Common myeloid progenitor, CD34-positive (primary cell): ENCODE measurements at regions not wholly inside any gene's neighbourhood (a gene's known extent, or its start where the extent isn't known, plus 50 kb on each side); places are given as distances from the start of the nearest gene placed in this dataset.

Source experiments
- CTCF ChIA-PET: fragments of 350-600 bp; sonication (Branson Sonifier 250); formaldehyde crosslinking; loops from one replicate; lab custom pipeline; 2021; ENCODE audit warnings: antibody characterized with exemption; lab: Charles Lee
- POLR2A ChIA-PET: fragments of 350-600 bp; sonication (Branson Sonifier 250); formaldehyde crosslinking; loops from one replicate; lab custom pipeline; 2021; ENCODE audit warnings: antibody characterized with exemption; lab: Charles Lee
- DNase-seq, 3 donors: peaks; one replicate each; pipeline versions ENCODE4 v3.0.0 to v3.0.0-alpha.2; 2013
- H3K27ac ChIP-seq, 2 experiments: 1 replicate in 1 of 2; 2 replicates in 1 of 2; pipeline ENCODE4 v1.7.0; 2013; ENCODE audit warnings: inconsistent platforms in 2 of 2, low read length in 2 of 2, mild to moderate bottlenecking in 2 of 2, low read depth in 1 of 2, moderate library complexity in 1 of 2; ENCODE audit not compliant: severe bottlenecking in 2 of 2, insufficient read depth in 1 of 2, poor library complexity in 1 of 2
- H3K27me3 ChIP-seq, 5 experiments: replicated peaks in 2 of 5; 1 replicate in 3 of 5; 2 replicates in 2 of 5; pipeline versions ENCODE4 v1.6.1 to v1.7.0; 2013; ENCODE audit warnings: low read length in 4 of 5, mild to moderate bottlenecking in 2 of 5, moderate library complexity in 2 of 5, inconsistent platforms in 1 of 5; ENCODE audit not compliant: insufficient read depth in 5 of 5, control insufficient read depth in 4 of 5
- H3K36me3 ChIP-seq, 4 experiments: 1 replicate in 2 of 4; 2 replicates in 2 of 4; pipeline versions ENCODE4 v1.6.1 to v1.7.0; 2013; ENCODE audit warnings: low read length in 3 of 4, control low read depth in 1 of 4, mild to moderate bottlenecking in 1 of 4; ENCODE audit not compliant: control insufficient read depth in 4 of 4, insufficient read depth in 4 of 4
- H3K4me1 ChIP-seq, 4 experiments: 1 replicate in 3 of 4; 2 replicates in 1 of 4; pipeline versions ENCODE4 v1.6.1 to v1.7.1; 2013; ENCODE audit warnings: low read length in 3 of 4, mild to moderate bottlenecking in 3 of 4, control low read depth in 1 of 4, inconsistent platforms in 1 of 4, moderate library complexity in 1 of 4; ENCODE audit not compliant: control insufficient read depth in 4 of 4, insufficient read depth in 4 of 4; ENCODE audit errors: control extremely low read depth in 1 of 4
- H3K4me3 ChIP-seq, 7 experiments: 1 replicate in 4 of 7; 2 replicates in 3 of 7; pipeline versions ENCODE4 v1.5.1 to v1.7.0; 2013; ENCODE audit warnings: mild to moderate bottlenecking in 7 of 7, low read length in 6 of 7, moderate library complexity in 6 of 7, inconsistent platforms in 2 of 7, low read depth in 2 of 7, control low read depth in 1 of 7; ENCODE audit not compliant: insufficient read depth in 4 of 7, control insufficient read depth in 1 of 7; ENCODE audit errors: extremely low read depth in 1 of 7
- H3K9me3 ChIP-seq, 5 experiments: 1 replicate in 4 of 5; 2 replicates in 1 of 5; pipeline versions ENCODE4 v1.6.1 to v1.7.1; 2013; ENCODE audit warnings: low read length in 4 of 5, mild to moderate bottlenecking in 2 of 5, inconsistent platforms in 1 of 5, low read depth in 1 of 5, moderate library complexity in 1 of 5; ENCODE audit not compliant: control insufficient read depth in 4 of 5, insufficient read depth in 2 of 5; ENCODE audit errors: control extremely low read depth in 1 of 5
- WGBS: methylation state at CpG from one replicate; pipeline ENCODE4 v1.1.5; 2013; ENCODE audit not compliant: insufficient coverage; 5-methylcytosine and 5-hydroxymethylcytosine counted together

DNA sequence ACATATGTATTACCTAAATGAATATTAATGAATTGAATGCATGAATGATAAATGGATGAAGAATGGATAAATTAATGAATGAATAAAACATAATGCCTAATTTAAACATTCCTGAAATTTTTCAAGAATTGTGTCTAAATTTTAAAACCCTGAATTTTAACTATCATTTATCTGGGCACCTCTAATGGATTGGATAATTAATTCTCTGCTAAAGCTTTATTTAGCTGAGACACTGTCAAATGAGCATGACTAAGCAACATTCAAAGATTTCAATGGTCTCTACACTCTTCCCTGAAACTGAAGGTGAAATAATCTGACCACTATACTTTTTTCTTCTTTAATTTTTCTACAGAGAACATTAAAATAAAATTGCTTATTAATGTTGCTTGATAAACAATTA lies 1197.7 kb downstream of the C4orf33 start:
- Histone ChIP-seq H3K4me1 (no peaks in the 10 kb centered on the region), H3K27ac (no peak overlapping the region), H3K4me3 (no peak overlapping the region), H3K27me3 (no peaks in the 10 kb centered on the region), H3K9me3 (no peaks in the 10 kb centered on the region), H3K36me3 (no peaks in the 10 kb centered on the region)
- CTCF ChIA-PET: no interaction called here
- POLR2A ChIA-PET: no interaction called here
- DNase-seq: no peak

DNA sequence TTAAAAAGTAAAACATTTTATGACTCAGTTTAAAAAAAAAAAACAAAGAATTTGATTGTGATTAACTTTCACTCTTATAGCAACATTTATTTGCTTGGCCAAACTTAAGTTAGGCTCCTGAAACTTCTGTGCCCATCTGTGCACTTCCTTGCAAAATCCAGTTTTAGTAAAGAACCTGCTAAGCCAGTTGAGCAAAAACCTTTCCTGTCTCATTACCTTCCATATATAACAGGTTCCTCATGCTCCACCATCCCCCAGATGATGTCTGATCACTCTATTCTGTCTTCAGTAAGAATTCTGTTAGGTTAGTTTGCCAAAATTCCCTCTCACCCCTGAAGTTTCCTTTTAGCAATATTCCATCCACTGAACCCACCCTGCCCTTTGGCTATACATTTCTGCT lies 1200.5 kb downstream of the C4orf33 start:
- no peaks in the 10 kb centered on the region for H3K27me3 ChIP-seq
- H3K4me3 ChIP-seq: no peak overlapping the region
- H3K4me1 ChIP-seq: no peaks in the 10 kb centered on the region
- POLR2A ChIA-PET: no interaction called here
- CTCF ChIA-PET: no interaction called here
- no peak overlapping the region for H3K27ac ChIP-seq
- H3K36me3 ChIP-seq: no peaks in the 10 kb centered on the region
- no peak for DNase-seq
- H3K9me3 ChIP-seq: peaks cover 0 to 1% (median 0%) of the 10 kb centered on the region in 5 experiments

DNA sequence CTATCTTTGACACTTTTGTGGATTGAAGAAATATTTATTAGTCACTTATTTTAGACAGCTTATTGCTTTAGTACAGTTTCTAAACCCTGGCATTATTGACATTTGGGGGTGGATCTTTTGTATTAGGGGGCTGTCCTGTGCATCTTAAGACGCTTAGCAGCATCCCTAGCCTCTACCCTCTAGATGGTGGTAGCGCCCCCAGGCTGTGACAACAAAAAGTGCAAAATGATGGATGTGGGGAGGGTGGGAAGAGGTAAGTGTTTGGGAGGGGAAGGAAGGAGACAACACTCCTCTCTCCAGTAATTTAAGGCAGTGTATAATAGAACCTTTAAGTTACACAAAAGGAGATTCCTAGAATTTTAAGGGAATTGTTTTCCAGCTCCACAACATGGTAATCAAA lies 1210.6 kb downstream of the C4orf33 start:
- no peak overlapping the region for H3K4me3 ChIP-seq
- no peaks in the 10 kb centered on the region for H3K36me3 ChIP-seq
- no peaks in the 10 kb centered on the region for H3K27me3 ChIP-seq
- H3K27ac ChIP-seq: no peak overlapping the region
- CTCF ChIA-PET: no interaction called here
- POLR2A ChIA-PET: no interaction called here
- no peaks in the 10 kb centered on the region for H3K4me1 ChIP-seq
- no peaks in the 10 kb centered on the region for H3K9me3 ChIP-seq
- no peak for DNase-seq
- no CpG with 5 or more reads among the region's 2 CpGs for WGBS

DNA sequence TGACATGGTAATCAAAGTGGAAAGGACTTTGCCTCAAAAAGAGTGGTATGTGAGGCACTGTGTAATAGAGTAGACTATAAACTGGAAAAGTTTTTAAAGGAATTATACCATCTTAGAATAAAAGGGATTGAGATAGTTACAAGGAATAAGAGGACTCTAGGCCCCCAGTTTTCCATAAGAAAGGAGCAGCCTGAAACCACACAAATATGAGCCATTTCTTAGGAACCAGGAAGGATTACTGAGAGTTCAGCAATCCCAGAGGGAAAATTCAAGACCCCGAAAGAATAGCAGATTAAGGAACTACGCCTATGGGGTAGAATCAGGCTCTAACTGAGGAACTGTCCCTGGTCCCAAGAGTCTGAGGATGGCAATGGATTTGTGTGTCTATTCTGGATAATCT lies 1213.3 kb downstream of the C4orf33 start:
- WGBS: 100% methylated on average over 2 of the region's 2 CpGs
- no peaks in the 10 kb centered on the region for H3K27me3 ChIP-seq
- ChIA-PET CTCF (no interaction called here), POLR2A (no interaction called here)
- H3K4me1 ChIP-seq: no peaks in the 10 kb centered on the region
- no peak for DNase-seq
- no peak overlapping the region for H3K27ac ChIP-seq
- H3K9me3 ChIP-seq: no peaks in the 10 kb centered on the region
- no peaks in the 10 kb centered on the region for H3K36me3 ChIP-seq
- no peak overlapping the region for H3K4me3 ChIP-seq

DNA sequence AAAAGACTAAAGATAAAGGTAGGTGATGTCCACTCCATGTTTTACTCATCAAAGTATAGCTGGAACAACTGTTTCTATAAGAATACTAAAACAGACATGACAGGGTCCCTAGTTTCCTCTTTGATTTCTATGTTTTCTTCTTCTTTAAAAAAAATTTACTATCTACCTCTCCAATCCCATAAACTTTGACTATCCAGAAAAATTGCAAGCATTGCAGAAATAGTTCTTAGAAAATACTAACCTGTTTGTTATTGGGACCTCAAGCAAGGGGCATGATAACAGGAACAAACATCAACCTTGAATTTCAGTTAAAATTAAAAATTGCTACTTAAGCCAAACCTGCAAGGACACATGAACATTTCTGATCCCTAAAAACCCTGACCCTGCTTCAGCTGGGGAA lies 1226.5 kb downstream of the C4orf33 start:
- Histone ChIP-seq H3K27me3 (no peaks in the 10 kb centered on the region), H3K36me3 (no peaks in the 10 kb centered on the region), H3K9me3 (no peaks in the 10 kb centered on the region), H3K27ac (no peak overlapping the region), H3K4me3 (no peak overlapping the region), H3K4me1 (no peaks in the 10 kb centered on the region)
- ChIA-PET POLR2A (no interaction called here), CTCF (no interaction called here)
- no peak for DNase-seq

DNA sequence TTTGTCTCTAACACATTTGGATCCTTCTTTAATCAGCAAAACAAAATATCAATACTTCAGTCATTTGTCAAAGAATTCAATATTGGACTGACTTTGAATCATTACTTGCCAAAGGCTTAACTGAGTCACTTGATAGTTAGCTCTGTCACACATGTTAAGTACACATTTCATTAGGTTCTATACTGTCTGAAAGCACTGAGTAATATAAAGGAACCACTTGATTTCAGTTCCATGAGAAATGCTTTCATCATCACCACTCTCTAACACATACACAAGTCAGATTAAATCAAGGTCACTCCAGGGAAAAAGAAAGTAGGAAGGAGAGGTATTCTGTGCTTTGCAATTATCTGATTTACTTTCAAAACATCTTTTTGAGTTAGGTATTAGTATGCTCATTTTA lies 1233.1 kb downstream of the C4orf33 start:
- CTCF ChIA-PET: no interaction called here

DNA sequence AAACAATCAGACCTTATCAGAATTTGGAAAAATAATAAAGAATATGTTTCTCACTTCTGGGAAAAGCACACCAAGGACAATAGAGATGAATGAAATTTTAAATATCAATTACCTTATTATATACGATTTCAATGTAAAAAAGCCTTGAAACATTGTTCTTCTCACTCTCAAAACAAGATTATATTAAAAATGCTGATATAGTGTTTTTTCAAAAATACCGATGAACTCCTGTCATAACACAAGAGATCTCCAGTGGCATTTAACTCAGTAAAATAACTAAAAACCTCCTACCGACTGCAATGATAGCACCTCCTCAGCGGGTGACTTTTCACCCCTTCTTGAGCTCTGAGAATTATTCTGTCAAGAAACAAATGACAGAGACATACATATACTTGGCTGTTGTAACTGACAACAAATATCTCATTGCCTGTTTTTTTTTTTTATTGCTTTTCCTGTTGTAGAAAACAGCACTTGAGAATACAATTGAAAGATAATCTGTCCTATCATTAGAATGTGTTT lies 1237.3 kb downstream of the C4orf33 start:
- Histone ChIP-seq H3K4me3 (no peak overlapping the region), H3K4me1 (no peaks in the 10 kb centered on the region), H3K27me3 (no peaks in the 10 kb centered on the region), H3K36me3 (no peaks in the 10 kb centered on the region), H3K27ac (no peak overlapping the region), H3K9me3 (no peaks in the 10 kb centered on the region)
- ChIA-PET POLR2A (no interaction called here), CTCF (no interaction called here)
- WGBS: 100% methylated on average over 1 of the region's 4 CpGs
- DNase-seq: no peak

More for the DNA sequence above, 1233.1 kb downstream of the C4orf33 start:
- Histone ChIP-seq H3K27me3 (no peaks in the 10 kb centered on the region), H3K27ac (no peak overlapping the region), H3K4me1 (no peaks in the 10 kb centered on the region), H3K9me3 (no peaks in the 10 kb centered on the region), H3K36me3 (no peaks in the 10 kb centered on the region), H3K4me3 (no peak overlapping the region)
- POLR2A ChIA-PET: no interaction called here
- no peak for DNase-seq
